SH-SY5Y (cell line): ENCODE measurements at regions not wholly inside any gene's neighbourhood (a gene's known extent, or its start where the extent isn't known, plus 50 kb on each side); places are given as distances from the start of the nearest gene placed in this dataset.

Source experiments
- GATA2 ChIP-seq: IDR thresholded peaks from 2 replicates; pipeline ENCODE4 v1.6.1; 2011; ENCODE audit warnings: mild to moderate bottlenecking, low read depth, low read length
- GATA3 ChIP-seq: IDR thresholded peaks from 2 replicates; pipeline ENCODE4 v1.6.1; 2011; ENCODE audit warnings: low read depth, mild to moderate bottlenecking, low read length, moderate library complexity

- no peak for TF ChIP-seq GATA3
- TF ChIP-seq GATA2: no peak
These were observed 986.5 kb downstream of the KCNMA1 start for GRCh38 chr10:76651154-76651553.

GRCh38 chr10:76649723-76650127 lies 987.9 kb downstream of the KCNMA1 start:
- TF ChIP-seq GATA2: no peak
- TF ChIP-seq GATA3: no peak

- TF ChIP-seq GATA2 (no peak), GATA3 (no peak)
These were observed 988.4 kb downstream of the KCNMA1 start for GRCh38 chr10:76649254-76649653.

- TF ChIP-seq GATA3 (no peak), GATA2 (no peak)
These were observed 990.3 kb downstream of the KCNMA1 start for GRCh38 chr10:76647301-76647700.

GRCh38 chr10:76645341-76645740 lies 992.3 kb downstream of the KCNMA1 start:
- TF ChIP-seq GATA3: no peak
- TF ChIP-seq GATA2: no peak

GRCh38 chr10:76644476-76644875 lies 993.1 kb downstream of the KCNMA1 start:
- TF ChIP-seq GATA2 (no peak), GATA3 (no peak)

- TF ChIP-seq GATA3 (no peak), GATA2 (no peak)
These were observed 994.1 kb downstream of the KCNMA1 start for GRCh38 chr10:76643511-76643911.

- TF ChIP-seq GATA2 (no peak), GATA3 (no peak)
These were observed 995.2 kb downstream of the KCNMA1 start for GRCh38 chr10:76642358-76642757.

GRCh38 chr10:76641215-76641614 lies 996.4 kb downstream of the KCNMA1 start:
- TF ChIP-seq GATA3 (no peak), GATA2 (no peak)

GRCh38 chr10:76640806-76641205 lies 996.8 kb downstream of the KCNMA1 start:
- no peak for TF ChIP-seq GATA2

- no peak for TF ChIP-seq GATA2
- no peak for TF ChIP-seq GATA3
These were observed 1004.9 kb downstream of the KCNMA1 start for GRCh38 chr10:76632767-76633051.

- no peak for TF ChIP-seq GATA2
- no peak for TF ChIP-seq GATA3
These were observed 1005.5 kb downstream of the KCNMA1 start for GRCh38 chr10:76631884-76632766.

- TF ChIP-seq GATA2 (no peak), GATA3 (no peak)
These were observed 1006.5 kb downstream of the KCNMA1 start for GRCh38 chr10:76631036-76631670.

- TF ChIP-seq GATA3 (no peak), GATA2 (no peak)
These were observed 1008.8 kb downstream of the KCNMA1 start for GRCh38 chr10:76628801-76629200.

GRCh38 chr10:76626386-76626785 lies 1011.2 kb downstream of the KCNMA1 start:
- no peak for TF ChIP-seq GATA2
- no peak for TF ChIP-seq GATA3
